Left renal pelvis (tissue), 4 donors: ENCODE measurements at regions not wholly inside any gene's neighbourhood (a gene's known extent, or its start where the extent isn't known, plus 50 kb on each side); places are given as distances from the start of the nearest gene placed in this dataset.

Experiments
- DNase-seq, 4 donors: peaks; one replicate each; pipeline ENCODE4 v3.0.0-alpha.2; 2013; ENCODE audit warnings: low read depth in 4 of 4, low spot score in 3 of 4

GRCh38 chr16:50997679-50998078, 153.4 kb downstream of the SALL1 start:
- no peak for DNase-seq

GRCh38 chr16:50996830-50997186, 154.3 kb downstream of the SALL1 start:
- DNase-seq = no peak

- DNase-seq = no peak
These were observed 154.8 kb downstream of the SALL1 start for GRCh38 chr16:50996166-50996829.

- DNase-seq = no peak
These were observed 156.1 kb downstream of the SALL1 start for GRCh38 chr16:50994995-50995394.

- no peak for DNase-seq
These were observed 158.6 kb downstream of the SALL1 start for GRCh38 chr16:50992350-50993032.

GRCh38 chr16:50991436-50991835, 159.6 kb downstream of the SALL1 start:
- DNase-seq = no peak

- DNase-seq = no peak
These were observed 160.1 kb downstream of the SALL1 start for GRCh38 chr16:50991006-50991405.

GRCh38 chr16:50989047-50989446, 162.0 kb downstream of the SALL1 start:
- no peak for DNase-seq

GRCh38 chr16:50988441-50988840, 162.6 kb downstream of the SALL1 start:
- DNase-seq = no peak

- DNase-seq = no peak
These were observed 164.6 kb downstream of the SALL1 start for GRCh38 chr16:50986453-50986852.

- DNase-seq = no peak
These were observed 165.3 kb downstream of the SALL1 start for GRCh38 chr16:50985733-50986132.

GRCh38 chr16:50984688-50985087, 166.4 kb downstream of the SALL1 start:
- DNase-seq = no peak

- no peak for DNase-seq
These were observed 168.3 kb downstream of the SALL1 start for GRCh38 chr16:50982808-50983207.

- no peak for DNase-seq
These were observed 169.1 kb downstream of the SALL1 start for GRCh38 chr16:50981951-50982350.

- no peak for DNase-seq
These were observed 170.4 kb downstream of the SALL1 start for GRCh38 chr16:50980666-50981065.

GRCh38 chr16:50979806-50980620, 171.1 kb downstream of the SALL1 start:
- no peak for DNase-seq

- DNase-seq = no peak
These were observed 173.9 kb downstream of the SALL1 start for GRCh38 chr16:50977138-50977537.

- DNase-seq = no peak
These were observed 176.5 kb downstream of the SALL1 start for GRCh38 chr16:50974438-50975036.

- no peak for DNase-seq
These were observed 178.2 kb downstream of the SALL1 start for GRCh38 chr16:50972876-50973275.

GRCh38 chr16:50970281-50970680, 180.8 kb downstream of the SALL1 start:
- DNase-seq = no peak
